ENCODE measurements at regions not wholly inside any gene's neighbourhood (a gene's known extent, or its start where the extent isn't known, plus 50 kb on each side); places are given as distances from the start of the nearest gene placed in this dataset.

- TF ChIP-seq POU6F1 (CRISPR knock-in tag; IDR thresholded peaks at IDR 0.05; ENCODE audit: borderline replicate concordance, low read depth) = no peak
- TF ChIP-seq TOX (CRISPR knock-in tag; IDR thresholded peaks at IDR 0.05; ENCODE audit: borderline replicate concordance) = no peak
Observed at GRCh38 chr17:72466199-72466598, 345.4 kb downstream of the SOX9 start (continued).

- no peak for TF ChIP-seq ISL1 (CRISPR knock-in tag; IDR thresholded peaks at IDR 0.05)
- no peak for TF ChIP-seq ZC3H10 (CRISPR knock-in tag; IDR thresholded peaks at IDR 0.05)
- TF ChIP-seq TSHZ2 (CRISPR knock-in tag; IDR thresholded peaks at IDR 0.05) = no peak
- TF ChIP-seq PPARA (CRISPR knock-in tag; IDR thresholded peaks at IDR 0.05; ENCODE audit: borderline replicate concordance) = no peak
- no peak for TF ChIP-seq TCF4 (CRISPR knock-in tag; IDR thresholded peaks at IDR 0.05; ENCODE audit: borderline replicate concordance)
- TF ChIP-seq ARNTL (CRISPR knock-in tag; IDR thresholded peaks at IDR 0.05; ENCODE audit: borderline replicate concordance, low read depth) = no peak
- no peak for TF ChIP-seq BACH2 (CRISPR knock-in tag; IDR thresholded peaks at IDR 0.05; ENCODE audit: borderline replicate concordance)
- no peak for TF ChIP-seq CSRNP3 (CRISPR knock-in tag; IDR thresholded peaks at IDR 0.05)
- TF ChIP-seq ZFP3 (CRISPR knock-in tag; IDR thresholded peaks at IDR 0.05) = 0 out of 2 replicates have a peak, but pooled peaks have one; percentile 37
- ATAC-seq = no peak
Observed at GRCh38 chr17:72466606-72467005, 345.8 kb downstream of the SOX9 start.

GRCh38 chr17:72467841-72468653 is 347.2 kb downstream of the SOX9 start:
- TF ChIP-seq CREB5 (CRISPR knock-in tag; IDR thresholded peaks at IDR 0.05; ENCODE audit: low read depth) (no peak), ARNTL (CRISPR knock-in tag; IDR thresholded peaks at IDR 0.05; ENCODE audit: borderline replicate concordance, low read depth) (no peak), CSRNP3 (CRISPR knock-in tag; IDR thresholded peaks at IDR 0.05) (no peak), TCF4 (CRISPR knock-in tag; IDR thresholded peaks at IDR 0.05; ENCODE audit: borderline replicate concordance) (no peak), GLIS3 (CRISPR knock-in tag; IDR thresholded peaks at IDR 0.05) (no peak), TSHZ2 (CRISPR knock-in tag; IDR thresholded peaks at IDR 0.05) (no peak), PATZ1 (CRISPR knock-in tag; IDR thresholded peaks at IDR 0.05; ENCODE audit: borderline replicate concordance) (no peak), ZFP3 (CRISPR knock-in tag; IDR thresholded peaks at IDR 0.05) (no peak)
- no peak for ATAC-seq
